H1 (cell line): ENCODE measurements at regions not wholly inside any gene's neighbourhood (a gene's known extent, or its start where the extent isn't known, plus 50 kb on each side); places are given as distances from the start of the nearest gene placed in this dataset.

Source experiments
- CTCF ChIA-PET: fragments of 300-600 bp; sonication (Branson Sonifier 250); formaldehyde crosslinking; loops from one replicate; lab custom pipeline; 2021; ENCODE audit not compliant: partially characterized antibody; lab: Charles Lee
- POLR2A ChIA-PET: fragments of 300-600 bp; sonication (Branson Sonifier 250); formaldehyde crosslinking; loops from one replicate; lab custom pipeline; 2021; ENCODE audit warnings: inconsistent platforms; ENCODE audit not compliant: partially characterized antibody; lab: Charles Lee
- DNase-seq, 2 experiments: peaks; one replicate each; pipeline versions ENCODE4 v3.0.0 to v3.0.0-alpha.2; 2010 to 2022; ENCODE audit warnings: low spot score in 2 of 2, low read depth in 1 of 2, mixed read lengths in 1 of 2
- FAIRE-seq: peaks from 2 replicates; lab custom pipeline; 2011; peaks lifted over from hg19 to GRCh38; lab: Jason Lieb, UNC
- H2AFZ ChIP-seq: 2 replicates; pipeline ENCODE4 v1.8.1; 2012; ENCODE audit warnings: low read length, inconsistent platforms
- H2AK5ac ChIP-seq: 2 replicates; pipeline ENCODE4 v1.6.1; 2013; ENCODE audit warnings: low read depth, low read length
- H2BK120ac ChIP-seq: replicated peaks from 2 replicates; pipeline ENCODE3; 2013; ENCODE audit warnings: low read depth, low read length, inconsistent platforms
- H2BK12ac ChIP-seq: 2 replicates; pipeline ENCODE4 v1.6.1; 2013; ENCODE audit warnings: low read depth, low read length
- H2BK15ac ChIP-seq: 2 replicates; pipeline ENCODE4 v1.6.1; 2013; ENCODE audit warnings: low read length
- H2BK20ac ChIP-seq: 2 replicates; pipeline ENCODE4 v1.6.1; 2013; ENCODE audit warnings: low read length
- H2BK5ac ChIP-seq: 2 replicates; pipeline ENCODE4 v1.6.1; 2013; ENCODE audit warnings: low read depth, low read length
- H3K14ac ChIP-seq: 2 replicates; pipeline ENCODE4 v1.6.1; 2013; ENCODE audit warnings: inconsistent platforms; ENCODE audit not compliant: insufficient read length
- H3K18ac ChIP-seq: 2 replicates; pipeline ENCODE4 v1.6.1; 2013; ENCODE audit warnings: low read length; ENCODE audit errors: extremely low read depth
- H3K23ac ChIP-seq: 2 replicates; pipeline ENCODE4 v1.6.1; 2013; ENCODE audit warnings: inconsistent platforms; ENCODE audit not compliant: insufficient read length
- H3K23me2 ChIP-seq: 2 replicates; pipeline ENCODE4 v1.6.1; 2013; ENCODE audit warnings: low read depth, low read length
- H3K27ac ChIP-seq: 2 replicates; pipeline ENCODE4 v1.6.1; 2011; ENCODE audit warnings: low read depth, low read length, inconsistent platforms
- H3K27me3 ChIP-seq, 4 experiments: replicated peaks in 1 of 4; 1 replicate in 1 of 4; 2 replicates in 3 of 4; pipeline versions ENCODE4 v1.6.1 to v1.8.1; 2011 to 2013; ENCODE audit warnings: low read length in 3 of 4, mild to moderate bottlenecking in 3 of 4, inconsistent platforms in 2 of 4, mixed read lengths in 2 of 4, moderate library complexity in 1 of 4; ENCODE audit not compliant: control insufficient read depth in 3 of 4, insufficient read depth in 3 of 4; ENCODE audit errors: extremely low read depth in 1 of 4
- H3K36me3 ChIP-seq, 4 experiments: 2 replicates each; pipeline versions ENCODE4 v1.6.1 to v1.8.1; 2011 to 2013; ENCODE audit warnings: mild to moderate bottlenecking in 4 of 4, low read length in 3 of 4, moderate library complexity in 2 of 4, control low read depth in 1 of 4, inconsistent platforms in 1 of 4; ENCODE audit not compliant: insufficient read depth in 4 of 4, control insufficient read depth in 2 of 4
- H3K4ac ChIP-seq: replicated peaks from 2 replicates; pipeline ENCODE3; 2013; ENCODE audit warnings: low read length, low read depth, mixed read lengths, inconsistent platforms; ENCODE audit not compliant: insufficient read length
- H3K4me1 ChIP-seq, 4 experiments: replicated peaks in 1 of 4; 1 replicate in 1 of 4; 2 replicates in 3 of 4; pipeline versions ENCODE4 v1.6.1 to v1.8.1; 2011 to 2013; ENCODE audit warnings: low read length in 3 of 4, inconsistent platforms in 2 of 4, mixed read lengths in 1 of 4; ENCODE audit not compliant: insufficient read depth in 4 of 4, control insufficient read depth in 3 of 4
- H3K4me2 ChIP-seq, 2 experiments: 2 replicates each; pipeline versions ENCODE4 v1.6.1 to v1.8.1; 2011 to 2013; ENCODE audit warnings: low read depth in 2 of 2, low read length in 2 of 2, control low read depth in 1 of 2, inconsistent platforms in 1 of 2, mild to moderate bottlenecking in 1 of 2; ENCODE audit not compliant: insufficient read depth in 1 of 2
- H3K4me3 ChIP-seq, 4 experiments: fragments of 200-600, 300-600 bp in 1 of 4; sonication (generic), shearing (Covaris generic), sonication (Bioruptor Twin) in 1 of 4; 2 replicates each; pipeline versions ENCODE4 v1.5.1 to v1.8.1; 2011 to 2016; ENCODE audit warnings: low read length in 4 of 4, low read depth in 3 of 4, control low read depth in 2 of 4, inconsistent platforms in 2 of 4, mild to moderate bottlenecking in 2 of 4, mixed read lengths in 1 of 4, moderate library complexity in 1 of 4; ENCODE audit not compliant: insufficient read depth in 2 of 4; ENCODE audit errors: extremely low read depth in 1 of 4
- H3K56ac ChIP-seq: replicated peaks from 2 replicates; pipeline ENCODE3; 2013; ENCODE audit warnings: low read depth, mild to moderate bottlenecking, mixed read lengths, low read length, inconsistent platforms; ENCODE audit not compliant: insufficient read length
- H3K79me1 ChIP-seq: 2 replicates; pipeline ENCODE4 v1.6.1; 2013; ENCODE audit warnings: low read depth, low read length, control low read depth
- H3K79me2 ChIP-seq, 2 experiments: 2 replicates each; pipeline versions ENCODE4 v1.6.1 to v1.8.1; 2012 to 2013; ENCODE audit warnings: low read length in 2 of 2, mild to moderate bottlenecking in 2 of 2, inconsistent platforms in 1 of 2; ENCODE audit not compliant: insufficient read depth in 2 of 2, control insufficient read depth in 1 of 2
- H3K9ac ChIP-seq, 4 experiments: replicated peaks in 1 of 4; 1 replicate in 1 of 4; 2 replicates in 3 of 4; pipeline versions ENCODE4 v1.6.1 to v1.8.1; 2011 to 2013; ENCODE audit warnings: low read depth in 3 of 4, low read length in 3 of 4, control low read depth in 2 of 4, mild to moderate bottlenecking in 2 of 4, moderate library complexity in 2 of 4, inconsistent platforms in 1 of 4; ENCODE audit errors: extremely low read depth in 1 of 4
- H3K9me3 ChIP-seq, 2 experiments: 2 replicates each; pipeline versions ENCODE4 v1.6.1 to v1.8.1; 2012 to 2013; ENCODE audit warnings: mild to moderate bottlenecking in 2 of 2, moderate library complexity in 2 of 2, control low read depth in 1 of 2, inconsistent platforms in 1 of 2, low read depth in 1 of 2, low read length in 1 of 2, mixed read lengths in 1 of 2; ENCODE audit not compliant: insufficient read depth in 2 of 2
- H4K20me1 ChIP-seq, 2 experiments: replicated peaks in 1 of 2; 2 replicates each; pipeline versions ENCODE3 to v1.8.1; 2011 to 2013; ENCODE audit warnings: inconsistent platforms in 2 of 2, low read length in 2 of 2, mild to moderate bottlenecking in 1 of 2; ENCODE audit not compliant: insufficient read depth in 2 of 2, control insufficient read depth in 1 of 2
- H4K5ac ChIP-seq: 2 replicates; pipeline ENCODE4 v1.6.1; 2013; ENCODE audit warnings: low read length, low read depth, mixed read lengths, inconsistent platforms; ENCODE audit not compliant: insufficient read length
- H4K8ac ChIP-seq: 2 replicates; pipeline ENCODE4 v1.8.0; 2013; ENCODE audit warnings: mild to moderate bottlenecking, moderate library complexity, low read length, inconsistent platforms; ENCODE audit not compliant: insufficient read depth; ENCODE audit errors: extremely low read depth
- H4K91ac ChIP-seq: replicated peaks from 2 replicates; pipeline ENCODE3; 2013; ENCODE audit warnings: low read length, mixed read lengths, inconsistent platforms; ENCODE audit not compliant: insufficient read length
- ATF3 ChIP-seq: IDR thresholded peaks from 2 replicates; pipeline ENCODE4 v1.6.1; 2011; ENCODE audit warnings: low read depth, mild to moderate bottlenecking, low read length; ENCODE audit not compliant: insufficient read depth
- BACH1 ChIP-seq: IDR thresholded peaks from 2 replicates; pipeline ENCODE4 v1.6.1; 2012; ENCODE audit warnings: low read length, improper control_type of control experiment
- BRCA1 ChIP-seq: IDR thresholded peaks from 2 replicates; pipeline ENCODE4 v1.6.1; 2012; ENCODE audit warnings: low read depth, low read length, improper control_type of control experiment
- HDAC2 ChIP-seq, 2 experiments: fragments of 300-600 bp in 1 of 2; sonication (generic) in 1 of 2; IDR thresholded peaks; 2 replicates each; pipeline ENCODE4 v1.6.1; 2011 to 2012; ENCODE audit warnings: low read depth in 2 of 2, low read length in 2 of 2, mild to moderate bottlenecking in 2 of 2, moderate library complexity in 2 of 2, borderline replicate concordance in 1 of 2, inconsistent platforms in 1 of 2
- NANOG ChIP-seq: IDR thresholded peaks from 2 replicates; pipeline ENCODE4 v1.6.1; 2011; ENCODE audit warnings: low read length, low read depth, mild to moderate bottlenecking, inconsistent platforms; ENCODE audit not compliant: insufficient read depth, poor library complexity, severe bottlenecking
- RBBP5 ChIP-seq: IDR thresholded peaks from 2 replicates; pipeline ENCODE4 v1.7.1; 2012; ENCODE audit warnings: low read depth, mild to moderate bottlenecking, inconsistent platforms, low read length, moderate library complexity, borderline replicate concordance
- RNF2 ChIP-seq: fragments of 200-900, 300-1000 bp; sonication (generic); IDR thresholded peaks from 2 replicates; pipeline ENCODE4 v1.7.1; 2016; ENCODE audit warnings: borderline replicate concordance, low read depth, mild to moderate bottlenecking, antibody characterized with exemption, low read length; ENCODE audit not compliant: poor library complexity, severe bottlenecking; ENCODE audit errors: missing control alignments
- SIN3A ChIP-seq, 2 experiments: IDR thresholded peaks in 1 of 2; conservative IDR thresholded peaks in 1 of 2; 2 replicates each; pipeline ENCODE4 v1.6.1; 2011 to 2012; ENCODE audit warnings: low read length in 2 of 2, improper control_type of control experiment in 1 of 2, low read depth in 1 of 2, mild to moderate bottlenecking in 1 of 2
- SRF ChIP-seq: IDR thresholded peaks from 2 replicates; pipeline ENCODE4 v1.6.1; 2011; ENCODE audit warnings: mild to moderate bottlenecking, low read depth, low read length, moderate library complexity
- SUZ12 ChIP-seq: fragments of 200-600 bp; sonication (generic); IDR thresholded peaks from 2 replicates; pipeline ENCODE4 v1.6.1; 2012; ENCODE audit warnings: mild to moderate bottlenecking, inconsistent platforms, low read length, moderate library complexity, mixed read lengths
- TBP ChIP-seq: IDR thresholded peaks from 2 replicates; pipeline ENCODE4 v1.6.1; 2011; ENCODE audit warnings: low read depth, low read length, improper control_type of control experiment
- TCF12 ChIP-seq: IDR thresholded peaks from 2 replicates; pipeline ENCODE4 v1.6.1; 2011; ENCODE audit warnings: low read depth, mild to moderate bottlenecking, low read length
- WGBS, 2 experiments: shearing (Covaris generic) in 1 of 2; methylation state at CpG; one replicate each; pipeline versions ENCODE4 v1.1.6 to v1.1.7; 2013 to 2015; ENCODE audit warnings: low lambda C conversion rate in 2 of 2, mixed read lengths in 2 of 2, inconsistent platforms in 1 of 2, low coverage in 1 of 2, missing lambda C conversion rate in 1 of 2; ENCODE audit not compliant: insufficient replicate concordance in 2 of 2, insufficient coverage in 1 of 2, insufficient read length in 1 of 2; ENCODE audit errors: extremely low coverage in 1 of 2, missing lambda C conversion rate in 1 of 2; 5-methylcytosine and 5-hydroxymethylcytosine counted together

- no peak overlapping the region for H3K4ac ChIP-seq
- no peak overlapping the region; the same call in 1 of the 2 replicates for H2AFZ ChIP-seq
- no peaks in the 10 kb centered on the region for H3K79me2 ChIP-seq
- H3K9me3 ChIP-seq, result peaks cover 0 to 4% of the 10 kb centered on the region in 2 experiments; a peak in 1 of 4 replicates
- 74% methylated on average over 9 of the region's 13 CpGs; no CpG with 5 or more reads in 1 of the 2 experiments for WGBS, 2 experiments
- no peak overlapping the region for H2BK120ac ChIP-seq
- no peak overlapping the region for H4K5ac ChIP-seq
- FAIRE-seq (no peak), DNase-seq (no peak)
- no peak overlapping the region for H3K56ac ChIP-seq
- no peak overlapping the region for H3K23ac ChIP-seq
- H3K36me3 ChIP-seq, result no peaks in the 10 kb centered on the region
- no peak overlapping the region for H3K14ac ChIP-seq
- no peak overlapping the region for H2AK5ac ChIP-seq
- H3K4me3 ChIP-seq, result no peak overlapping the region
- H3K4me2 ChIP-seq, result no peak overlapping the region
- no peak overlapping the region for H3K9ac ChIP-seq
- no peak overlapping the region for H4K91ac ChIP-seq
- no peaks in the 10 kb centered on the region for H3K79me1 ChIP-seq
- no peak overlapping the region for H2BK12ac ChIP-seq
- H4K8ac ChIP-seq, result no peak overlapping the region
- H3K27ac ChIP-seq, result no peak overlapping the region
- no peak overlapping the region for H2BK15ac ChIP-seq
- no peak overlapping the region for H2BK5ac ChIP-seq
- ChIA-PET POLR2A (no interaction called here), CTCF (no interaction called here)
- H2BK20ac ChIP-seq, result no peak overlapping the region
- H3K27me3 ChIP-seq, result no peaks in the 10 kb centered on the region
- H4K20me1 ChIP-seq, result no peaks in the 10 kb centered on the region
- peaks cover 0 to 4% (median 2%) of the 10 kb centered on the region in 4 experiments; a peak in 2 of 7 replicates for H3K4me1 ChIP-seq
- no peak overlapping the region for H3K18ac ChIP-seq
- no peaks in the 10 kb centered on the region; the same call in 1 of the 2 replicates for H3K23me2 ChIP-seq
- no peak for TF ChIP-seq RBBP5
- TF ChIP-seq SUZ12, result no peak
- TF ChIP-seq BACH1, result no peak
- TF ChIP-seq NANOG, result no peak
- no peak for TF ChIP-seq HDAC2 (IDR thresholded peaks at IDR 0.05; ENCODE audit: borderline replicate concordance in 1 of 2, low read depth in 2 of 2, low read length in 2 of 2)
- TF ChIP-seq BRCA1, result no peak
- no peak for TF ChIP-seq ATF3
- TF ChIP-seq TBP, result no peak
- TF ChIP-seq TCF12, result no peak
- no peak for TF ChIP-seq SRF
- TF ChIP-seq SIN3A (conservative IDR thresholded peaks at IDR 0.05 in 1 of 2, IDR thresholded peaks at IDR 0.05 in 1 of 2; ENCODE audit: low read depth in 1 of 2, low read length in 2 of 2), result no peak
- TF ChIP-seq RNF2, result no peak
Measured at GRCh38 chr2:118699447-118700175, 147.8 kb downstream of the EN1 start.
